ENCODE measurements at regions not wholly inside any gene's neighbourhood (a gene's known extent, or its start where the extent isn't known, plus 50 kb on each side); places are given as distances from the start of the nearest gene placed in this dataset.

DNA sequence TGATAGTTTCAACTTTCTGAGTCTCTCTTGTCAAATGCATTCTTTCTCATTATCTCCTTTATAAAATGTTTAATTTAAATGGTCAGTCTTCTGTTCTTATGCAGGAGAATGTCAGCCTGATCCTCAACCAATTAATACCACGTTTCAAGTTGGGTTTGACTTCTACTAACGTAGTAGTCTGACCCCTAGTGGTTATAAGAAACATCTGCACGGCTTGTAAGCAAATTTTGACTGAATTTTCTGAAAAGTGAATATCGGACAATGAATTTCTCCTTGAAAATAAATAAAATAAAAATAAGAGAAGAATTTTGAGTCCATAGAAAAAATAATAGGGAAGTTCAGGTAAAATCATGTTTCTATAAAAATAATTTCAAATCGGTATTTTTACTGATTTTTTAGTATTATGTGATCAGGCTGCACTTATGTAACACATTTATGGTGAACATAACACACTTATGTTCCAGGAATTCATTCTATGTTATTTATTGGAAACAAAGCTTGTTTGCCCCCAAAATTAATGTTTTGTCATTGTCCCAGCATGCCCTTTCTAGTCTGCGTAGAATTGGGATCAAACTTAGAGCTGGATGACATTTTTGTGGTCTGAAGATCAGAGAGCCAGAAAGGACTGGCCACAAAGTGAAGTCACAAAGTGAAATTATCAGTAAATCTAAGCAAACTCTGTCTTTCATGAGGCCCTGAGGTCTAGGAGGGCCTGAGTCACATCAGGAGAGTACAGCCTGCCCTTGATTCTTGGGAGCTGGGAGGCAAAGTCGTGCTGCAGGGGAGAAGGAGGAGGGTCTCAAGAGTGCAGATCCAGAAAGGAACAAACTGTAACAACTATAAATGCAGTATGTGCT is 101.2 kb upstream of the STXBP6 start:
- DNase-seq (ENCODE audit: low spot score) = peak; percentile 71

GRCh38 chr14:25150401-25150800 is 100.5 kb upstream of the STXBP6 start:
- DNase-seq (ENCODE audit: low spot score) = no peak

- DNase-seq (ENCODE audit: low spot score) = no peak
Observed at GRCh38 chr14:25140411-25140810, 90.5 kb upstream of the STXBP6 start.

GRCh38 chr14:25136811-25137210 is 86.9 kb upstream of the STXBP6 start:
- no peak for DNase-seq (ENCODE audit: low spot score)

DNA sequence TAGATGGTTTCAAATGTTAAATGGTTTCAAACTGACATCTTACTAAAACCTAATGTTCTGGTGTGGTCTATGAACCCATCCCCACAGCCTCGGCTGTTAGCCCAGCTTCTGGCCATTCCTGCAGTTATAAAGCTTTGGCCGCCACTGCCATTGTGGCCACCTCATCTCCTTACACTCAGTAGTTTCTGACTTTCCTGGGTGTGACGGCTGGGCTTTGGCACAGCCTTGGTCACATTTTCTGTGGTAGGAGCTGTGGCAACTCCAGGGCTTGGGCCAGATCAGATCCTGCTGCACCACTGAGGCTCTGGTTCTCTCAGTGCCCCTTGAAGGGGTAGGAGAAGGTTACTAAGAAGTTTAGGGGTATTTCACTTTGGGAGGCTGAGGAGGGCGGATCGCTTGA is 84.2 kb upstream of the STXBP6 start:
- no peak for DNase-seq (ENCODE audit: low spot score)

DNA sequence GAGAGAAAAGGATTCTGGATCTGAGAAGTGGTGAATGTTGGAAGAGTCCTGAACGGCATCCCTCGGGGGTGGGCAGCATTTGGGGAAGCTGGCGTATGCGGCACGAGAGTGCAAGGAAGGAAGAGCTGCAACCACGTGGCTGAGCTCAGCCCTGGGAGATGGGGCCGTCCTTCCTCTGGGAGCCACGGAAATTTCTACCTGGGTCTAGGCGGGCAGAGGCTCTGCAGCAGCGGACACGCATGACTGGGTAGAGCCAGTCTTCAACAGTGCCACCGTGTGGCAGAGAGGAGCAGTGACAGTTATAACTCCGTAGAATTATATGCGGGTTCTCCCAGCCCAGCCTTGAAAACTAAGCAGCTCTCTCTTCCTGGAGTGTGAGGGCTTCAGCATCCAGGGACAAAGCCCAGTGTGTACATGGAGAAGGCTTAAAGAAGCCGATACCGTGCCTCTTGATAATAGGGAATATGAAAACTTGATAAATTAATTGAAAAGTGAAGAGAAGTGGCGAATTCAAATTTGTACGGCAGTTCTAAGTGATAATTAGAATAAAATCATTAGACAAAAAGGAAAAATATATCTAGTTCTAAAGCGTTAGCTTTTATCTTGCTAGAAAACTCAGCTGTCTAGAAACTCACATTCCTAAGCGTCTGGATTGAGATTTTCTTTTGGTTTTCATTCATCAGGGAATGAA is 82.9 kb upstream of the STXBP6 start:
- peak; percentile 72 for DNase-seq (ENCODE audit: low spot score)

GRCh38 chr14:25132094-25132493 is 82.1 kb upstream of the STXBP6 start:
- no peak for DNase-seq (ENCODE audit: low spot score)

- no peak for DNase-seq (ENCODE audit: low spot score)
Observed at GRCh38 chr14:25122843-25123242, 72.9 kb upstream of the STXBP6 start.

- DNase-seq (ENCODE audit: low spot score) = no peak
Observed at GRCh38 chr14:25122211-25122610, 72.3 kb upstream of the STXBP6 start.

DNA sequence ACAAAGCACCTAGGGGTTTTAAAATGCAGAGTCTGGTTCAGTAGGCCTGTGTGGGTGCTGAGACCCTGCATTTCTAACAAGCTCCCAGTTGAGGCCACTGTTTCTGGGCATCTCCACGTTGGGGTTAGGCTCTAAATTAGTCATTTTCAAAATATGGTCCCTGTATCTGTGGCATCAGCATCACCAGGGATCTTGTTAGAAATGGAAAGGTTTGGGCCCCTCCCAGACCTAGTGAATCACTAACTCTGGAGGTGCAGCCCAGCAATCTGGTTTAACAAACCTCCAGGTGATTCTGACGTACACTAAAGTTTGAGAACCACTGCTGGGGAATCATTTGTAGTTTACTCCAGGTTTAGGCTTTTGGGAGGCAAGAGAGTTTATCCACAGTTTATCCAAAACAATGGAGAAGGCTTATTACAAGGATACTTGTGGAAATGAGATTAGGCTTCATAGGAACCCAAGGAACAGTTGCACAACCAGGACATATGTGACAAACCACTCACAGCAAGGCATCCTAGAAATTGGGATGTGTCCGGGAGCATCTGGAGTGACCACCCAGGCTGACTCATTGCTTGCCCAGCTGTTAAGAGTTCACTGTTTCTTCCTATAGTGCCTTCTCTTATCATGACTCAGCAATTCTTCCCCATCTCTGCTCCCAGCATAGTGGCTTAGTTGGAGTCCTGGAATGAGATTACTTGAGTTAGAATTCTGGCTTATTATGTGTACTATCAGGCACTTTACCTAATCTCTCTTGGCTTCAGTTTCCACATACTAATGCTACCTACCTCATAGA is 71.6 kb upstream of the STXBP6 start:
- no peak for DNase-seq (ENCODE audit: low spot score)

- no peak for DNase-seq (ENCODE audit: low spot score)
Observed at GRCh38 chr14:25120261-25120660, 70.3 kb upstream of the STXBP6 start.

- DNase-seq (ENCODE audit: low spot score) = no peak
Observed at GRCh38 chr14:25118671-25119070, 68.7 kb upstream of the STXBP6 start.

- DNase-seq (ENCODE audit: low spot score) = no peak
Observed at GRCh38 chr14:25117342-25117741, 67.4 kb upstream of the STXBP6 start.

DNA sequence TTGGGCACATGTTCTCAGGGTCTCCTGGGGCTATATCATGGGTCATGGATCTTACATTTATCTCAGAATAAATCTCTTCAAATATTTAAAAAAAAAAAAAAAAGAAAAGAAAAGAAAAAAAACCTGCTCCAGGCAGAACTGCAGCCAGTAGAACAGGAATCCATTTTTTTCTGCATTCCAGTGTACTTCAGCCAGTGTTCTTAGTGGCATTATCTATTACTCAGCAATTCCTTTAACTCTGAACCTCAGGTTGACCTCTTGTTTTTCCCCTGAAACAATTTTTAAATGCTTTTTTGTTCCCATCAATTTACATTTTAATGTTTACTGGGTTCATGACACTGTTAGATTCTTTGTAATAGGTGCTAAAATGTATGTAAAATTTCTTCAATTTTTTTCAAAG is 66.7 kb upstream of the STXBP6 start:
- DNase-seq (ENCODE audit: low spot score) = no peak

DNA sequence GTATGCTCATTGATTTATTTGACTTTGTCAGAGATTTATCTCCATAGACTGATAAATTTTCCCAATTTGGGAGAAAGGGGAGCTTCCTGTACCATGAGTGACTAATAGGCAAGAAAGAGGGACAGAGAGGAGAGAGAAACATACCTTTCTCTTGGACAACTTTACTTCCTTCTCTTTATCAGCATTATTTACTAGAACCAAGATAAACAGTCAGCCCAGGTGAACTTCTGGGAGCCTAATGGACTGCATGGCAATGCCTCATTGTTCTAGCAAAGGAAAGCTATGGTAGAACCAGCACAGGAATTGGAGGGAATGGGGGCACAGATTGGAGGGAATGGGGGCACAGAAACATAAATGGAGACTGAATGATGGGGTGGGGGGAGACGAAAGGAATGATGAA is 63.4 kb upstream of the STXBP6 start:
- DNase-seq (ENCODE audit: low spot score) = no peak

- peak; percentile 20 for DNase-seq (ENCODE audit: low spot score)
Observed at GRCh38 chr14:25111061-25111601, 61.2 kb upstream of the STXBP6 start.

DNA sequence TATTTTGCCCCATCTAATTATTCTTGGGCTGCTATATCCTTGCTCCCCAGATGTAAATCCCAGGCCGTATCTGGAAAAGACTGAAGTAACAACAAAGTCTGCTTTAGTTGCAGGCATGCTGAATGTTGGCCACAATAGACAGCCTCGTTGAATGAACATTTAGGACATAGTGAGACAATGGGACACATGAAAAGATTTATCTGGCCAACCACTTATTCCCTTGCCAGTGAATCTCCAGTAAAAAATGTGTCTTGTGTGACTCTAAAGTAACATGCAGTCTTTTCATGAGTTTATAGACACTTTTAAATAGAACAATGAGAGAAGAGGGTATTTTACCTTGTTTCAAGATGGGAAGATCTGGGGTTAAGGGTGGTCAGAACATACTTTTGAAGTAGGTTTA is 60.2 kb upstream of the STXBP6 start:
- no peak for DNase-seq (ENCODE audit: low spot score)

- DNase-seq (ENCODE audit: low spot score) = no peak
Observed at GRCh38 chr14:25108959-25109358, 59.0 kb upstream of the STXBP6 start.

DNA sequence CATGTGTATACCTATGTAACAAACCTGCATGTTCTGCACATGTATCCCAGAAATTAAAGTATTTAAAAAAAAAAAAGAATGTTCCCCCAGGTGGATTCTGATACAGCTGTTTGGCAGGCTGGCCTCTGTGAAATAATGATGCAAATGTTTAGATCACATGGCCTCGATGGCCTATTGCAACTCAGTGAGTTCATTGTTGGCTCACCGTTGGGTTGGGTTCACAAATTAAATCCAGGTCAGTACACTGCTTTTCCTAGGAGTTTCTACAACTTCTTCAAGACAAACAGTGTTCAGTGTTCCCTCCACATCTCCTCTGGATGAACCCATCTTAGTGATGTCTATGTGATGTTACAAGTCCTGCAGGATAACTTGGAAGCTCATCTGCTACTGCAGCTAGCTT is 58.3 kb upstream of the STXBP6 start:
- no peak for DNase-seq (ENCODE audit: low spot score)

- no peak for DNase-seq (ENCODE audit: low spot score)
Observed at GRCh38 chr14:25103820-25104219, 53.9 kb upstream of the STXBP6 start.

DNA sequence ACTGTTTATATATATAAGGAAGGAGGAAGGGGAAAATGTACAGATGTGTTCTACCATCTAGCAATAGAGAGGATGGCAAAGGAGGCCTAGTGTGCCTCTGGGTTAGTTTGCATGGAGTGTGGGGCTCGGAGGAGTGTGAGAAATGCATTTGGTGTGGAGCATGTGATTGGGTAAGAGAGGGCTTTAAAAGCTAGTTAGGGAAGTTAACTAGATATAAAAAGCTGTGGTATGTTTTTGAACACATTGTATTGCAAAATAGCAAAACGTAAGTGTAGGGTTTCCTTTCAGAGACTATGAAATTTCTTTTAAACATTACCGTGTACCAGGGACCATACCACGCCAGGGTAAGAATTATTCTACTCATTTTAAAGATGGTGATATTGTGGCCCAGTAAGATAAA is 53.3 kb upstream of the STXBP6 start:
- DNase-seq (ENCODE audit: low spot score) = no peak

GRCh38 chr14:25102788-25103187 is 52.8 kb upstream of the STXBP6 start:
- no peak for DNase-seq (ENCODE audit: low spot score)

- DNase-seq (ENCODE audit: low spot score) = no peak
Observed at GRCh38 chr14:25101276-25101675, 51.3 kb upstream of the STXBP6 start.

All from pons (tissue), 1 donor.